Ascending aorta (tissue), 2 donors: ENCODE measurements at regions not wholly inside any gene's neighbourhood (a gene's known extent, or its start where the extent isn't known, plus 50 kb on each side); places are given as distances from the start of the nearest gene placed in this dataset.

Experiments
- DNase-seq, 2 donors: peaks; one replicate each; pipeline ENCODE4 v3.0.0-alpha.2; 2019; ENCODE audit warnings: low spot score in 2 of 2
- H3K27ac ChIP-seq, 2 donors: fragments of 200-600 bp; sonication (generic); one replicate each; pipeline ENCODE4 v1.5.1; 2016 to 2017; ENCODE audit warnings: mild to moderate bottlenecking in 1 of 2
- H3K27me3 ChIP-seq: fragments of 200-600 bp; sonication (generic); one replicate; pipeline ENCODE4 v1.5.1; 2017
- H3K36me3 ChIP-seq, 2 donors: fragments of 200-600 bp; sonication (generic); one replicate each; pipeline ENCODE4 v1.5.1; 2016
- H3K4me1 ChIP-seq, 2 donors: fragments of 200-600 bp; sonication (generic); one replicate each; pipeline ENCODE4 v1.5.1; 2016 to 2017; ENCODE audit warnings: mild to moderate bottlenecking in 1 of 2
- H3K4me3 ChIP-seq, 2 donors: fragments of 200-600 bp; sonication (generic); one replicate each; pipeline ENCODE4 v1.5.1; 2016 to 2017; ENCODE audit warnings: mild to moderate bottlenecking in 1 of 2
- H3K9me3 ChIP-seq, 2 donors: fragments of 200-600 bp; sonication (generic); one replicate each; pipeline ENCODE4 v1.5.1; 2016
- intact Hi-C: fragments of 100-400 bp; cut with DNase I; formaldehyde crosslinking; loops from one replicate; pipeline ENCODE4 v1.15.1; 2023
- TF ChIP-seq, protein P1 (sequence below), 3 experiments: fragments of 200-600 bp in 2 of 3; fragments of 450-650 bp in 1 of 3; sonication (generic) in 2 of 3; IDR thresholded peaks; one replicate each; pipeline ENCODE4 v1.5.1; 2016 to 2019; ENCODE audit warnings: antibody characterized with exemption in 3 of 3, mild to moderate bottlenecking in 1 of 3, moderate library complexity in 1 of 3

DNA sequence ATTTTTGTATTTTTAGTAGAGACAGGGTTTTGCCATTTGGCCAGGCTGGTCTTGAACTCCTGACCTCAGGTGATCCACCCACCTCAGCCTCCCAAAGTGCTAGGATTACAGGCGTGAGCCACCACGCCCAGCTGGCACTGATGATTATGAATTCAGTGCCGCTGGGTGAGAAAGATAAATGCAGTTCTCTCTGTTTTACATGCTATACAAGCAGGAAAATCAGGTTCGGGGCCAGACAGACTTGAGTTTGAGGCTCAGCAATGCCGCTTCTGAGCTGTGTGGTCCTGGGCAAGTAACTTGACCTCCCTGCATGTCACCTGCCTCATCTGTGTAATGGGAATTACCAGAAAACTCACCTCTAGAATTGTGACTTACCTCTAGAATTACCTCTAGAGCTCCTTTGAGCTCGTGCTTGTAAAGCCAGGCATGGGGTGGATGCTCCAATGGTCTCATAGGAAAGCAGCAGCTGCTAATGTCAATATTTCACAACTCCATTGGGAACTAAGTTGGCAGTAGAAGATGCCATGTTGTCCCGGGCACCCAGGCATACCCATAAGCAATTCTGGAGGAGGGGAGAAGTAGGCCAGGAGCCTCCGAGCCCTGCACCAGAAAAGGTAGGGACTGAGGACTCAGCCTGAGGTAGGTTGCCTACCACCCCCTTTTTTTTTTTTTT, 119.8 kb upstream of the SLC25A33 start:
- DNase-seq, result no peak
- TF ChIP-seq, protein P1, sequence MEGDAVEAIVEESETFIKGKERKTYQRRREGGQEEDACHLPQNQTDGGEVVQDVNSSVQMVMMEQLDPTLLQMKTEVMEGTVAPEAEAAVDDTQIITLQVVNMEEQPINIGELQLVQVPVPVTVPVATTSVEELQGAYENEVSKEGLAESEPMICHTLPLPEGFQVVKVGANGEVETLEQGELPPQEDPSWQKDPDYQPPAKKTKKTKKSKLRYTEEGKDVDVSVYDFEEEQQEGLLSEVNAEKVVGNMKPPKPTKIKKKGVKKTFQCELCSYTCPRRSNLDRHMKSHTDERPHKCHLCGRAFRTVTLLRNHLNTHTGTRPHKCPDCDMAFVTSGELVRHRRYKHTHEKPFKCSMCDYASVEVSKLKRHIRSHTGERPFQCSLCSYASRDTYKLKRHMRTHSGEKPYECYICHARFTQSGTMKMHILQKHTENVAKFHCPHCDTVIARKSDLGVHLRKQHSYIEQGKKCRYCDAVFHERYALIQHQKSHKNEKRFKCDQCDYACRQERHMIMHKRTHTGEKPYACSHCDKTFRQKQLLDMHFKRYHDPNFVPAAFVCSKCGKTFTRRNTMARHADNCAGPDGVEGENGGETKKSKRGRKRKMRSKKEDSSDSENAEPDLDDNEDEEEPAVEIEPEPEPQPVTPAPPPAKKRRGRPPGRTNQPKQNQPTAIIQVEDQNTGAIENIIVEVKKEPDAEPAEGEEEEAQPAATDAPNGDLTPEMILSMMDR (IDR thresholded peaks at IDR 0.05), result no peak
- H3K27ac ChIP-seq, result no peak overlapping the region
- H3K4me3 ChIP-seq, result no peak overlapping the region
- intact Hi-C loops, result no loop called here
- H3K4me1 ChIP-seq, result peaks cover 7 to 9% of the 10 kb centered on the region in 2 donors
- no peaks in the 10 kb centered on the region for H3K27me3 ChIP-seq
- H3K36me3 ChIP-seq, result no peaks in the 10 kb centered on the region
- H3K9me3 ChIP-seq, result no peaks in the 10 kb centered on the region

- Histone ChIP-seq H3K27ac (no peak overlapping the region), H3K36me3 (no peaks in the 10 kb centered on the region), H3K4me3 (no peak overlapping the region), H3K27me3 (no peaks in the 10 kb centered on the region), H3K4me1 (peaks cover 0 to 3% of the 10 kb centered on the region in 2 donors), H3K9me3 (no peaks in the 10 kb centered on the region)
- TF ChIP-seq, protein P1 (IDR thresholded peaks at IDR 0.05), result no peak
- intact Hi-C loops, result no loop called here
- DNase-seq, result no peak
Measured at GRCh38 chr1:9420835-9421532, 118.3 kb upstream of the SLC25A33 start.

DNA sequence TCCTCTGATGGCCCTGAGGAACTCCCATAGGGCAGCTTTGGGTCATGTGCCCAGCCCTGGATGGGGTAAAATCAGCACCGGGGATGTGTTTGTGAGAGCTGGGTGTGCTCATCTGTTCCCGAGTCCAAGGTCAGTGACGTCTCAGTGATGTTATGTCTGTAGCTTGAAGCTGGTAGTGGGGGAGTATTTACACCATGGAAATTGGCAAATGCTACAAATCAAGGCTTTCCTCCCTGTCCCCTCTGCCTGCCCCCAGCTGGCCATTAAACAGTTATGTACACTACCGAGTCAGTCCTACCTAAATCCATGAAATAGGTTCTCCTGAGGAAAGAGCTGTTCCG, 117.8 kb upstream of the SLC25A33 start:
- no peak overlapping the region for H3K27ac ChIP-seq
- no peaks in the 10 kb centered on the region for H3K9me3 ChIP-seq
- no peak overlapping the region for H3K4me3 ChIP-seq
- H3K27me3 ChIP-seq, result no peaks in the 10 kb centered on the region
- DNase-seq, result no peak
- peaks cover 0 to 3% of the 10 kb centered on the region in 2 donors for H3K4me1 ChIP-seq
- intact Hi-C loops, result no loop called here
- H3K36me3 ChIP-seq, result no peaks in the 10 kb centered on the region
- TF ChIP-seq, protein P1 (IDR thresholded peaks at IDR 0.05), result no peak

GRCh38 chr1:9422321-9422720, 116.9 kb upstream of the SLC25A33 start:
- intact Hi-C loops, result no loop called here
- Histone ChIP-seq H3K4me1 (peaks cover 0 to 3% of the 10 kb centered on the region in 2 donors), H3K27ac (no peak overlapping the region), H3K36me3 (no peaks in the 10 kb centered on the region), H3K9me3 (no peaks in the 10 kb centered on the region), H3K27me3 (no peaks in the 10 kb centered on the region), H3K4me3 (no peak overlapping the region)
- DNase-seq, result no peak
- TF ChIP-seq, protein P1 (IDR thresholded peaks at IDR 0.05), result no peak

- Histone ChIP-seq H3K27ac (no peak overlapping the region), H3K36me3 (no peaks in the 10 kb centered on the region), H3K9me3 (no peaks in the 10 kb centered on the region), H3K4me3 (no peak overlapping the region), H3K4me1 (peaks cover 0 to 4% of the 10 kb centered on the region in 2 donors), H3K27me3 (no peaks in the 10 kb centered on the region)
- TF ChIP-seq, protein P1 (IDR thresholded peaks at IDR 0.05), result no peak
- DNase-seq, result no peak
- intact Hi-C loops, result no loop called here
Measured at GRCh38 chr1:9422911-9423505, 116.3 kb upstream of the SLC25A33 start.
